HG03066 (cell line): ENCODE measurements at regions not wholly inside any gene's neighbourhood (a gene's known extent, or its start where the extent isn't known, plus 50 kb on each side); places are given as distances from the start of the nearest gene placed in this dataset.

Source experiments
- ATAC-seq: cut with Tn5 transposase; IDR thresholded peaks from one replicate; pipeline ENCODE4 v1.9.1; 2021; ENCODE audit warnings: low read depth; ENCODE audit not compliant: unreplicated experiment

- no peak for ATAC-seq
These were observed 320.1 kb downstream of the LMX1A start for GRCh38 chr1:165036403-165036802.

- no peak for ATAC-seq
These were observed 322.2 kb downstream of the LMX1A start for GRCh38 chr1:165034136-165034809.

- ATAC-seq: no peak
These were observed 325.5 kb downstream of the LMX1A start for GRCh38 chr1:165031001-165031400.

- no peak for ATAC-seq
These were observed 330.7 kb downstream of the LMX1A start for GRCh38 chr1:165025805-165026204.

GRCh38 chr1:165014753-165015152 is 341.8 kb downstream of the LMX1A start:
- ATAC-seq: no peak

GRCh38 chr1:165011991-165012531 is 344.5 kb downstream of the LMX1A start:
- no peak for ATAC-seq

GRCh38 chr1:165011186-165011585 is 345.3 kb downstream of the LMX1A start:
- ATAC-seq: no peak

GRCh38 chr1:165010418-165011070 is 346.0 kb downstream of the LMX1A start:
- no peak for ATAC-seq

- no peak for ATAC-seq
These were observed 349.7 kb downstream of the LMX1A start for GRCh38 chr1:165006831-165007230.

- no peak for ATAC-seq
These were observed 357.4 kb downstream of the LMX1A start for GRCh38 chr1:164999146-164999545.

GRCh38 chr1:164991763-164992314 is 364.7 kb downstream of the LMX1A start:
- no peak for ATAC-seq

- no peak for ATAC-seq
These were observed 373.4 kb downstream of the LMX1A start for GRCh38 chr1:164983023-164983650.

GRCh38 chr1:164982545-164982944 is 374.0 kb downstream of the LMX1A start:
- ATAC-seq: no peak

- ATAC-seq: no peak
These were observed 379.0 kb downstream of the LMX1A start for GRCh38 chr1:164977561-164977960.

GRCh38 chr1:164971921-164972415 is 384.5 kb downstream of the LMX1A start:
- ATAC-seq: no peak

GRCh38 chr1:164971391-164971790 is 385.1 kb downstream of the LMX1A start:
- no peak for ATAC-seq

GRCh38 chr1:164969253-164969652 is 387.3 kb downstream of the LMX1A start:
- no peak for ATAC-seq

- ATAC-seq: no peak
These were observed 389.2 kb downstream of the LMX1A start for GRCh38 chr1:164967300-164967699.

- ATAC-seq: no peak
These were observed 394.8 kb downstream of the LMX1A start for GRCh38 chr1:164961715-164962114.

- no peak for ATAC-seq
These were observed 397.3 kb downstream of the LMX1A start for GRCh38 chr1:164958982-164959768.
